GM23338 (cell line): ENCODE measurements at regions not wholly inside any gene's neighbourhood (a gene's known extent, or its start where the extent isn't known, plus 50 kb on each side); places are given as distances from the start of the nearest gene placed in this dataset.

Experiments used
- ATAC-seq: fragments of 200-7000 bp; cut with Tn5 transposase; 3 replicates; pipeline ENCODE4 v1.9.1; 2020
- DNase-seq: peaks from one replicate; pipeline ENCODE4 v3.0.0-alpha.2; 2015; ENCODE audit warnings: low spot score
- H2AFZ ChIP-seq: fragments of 200-600 bp; sonication (generic); 2 replicates; pipeline ENCODE4 v1.8.0; 2016; ENCODE audit warnings: antibody characterized with exemption, mild to moderate bottlenecking, moderate library complexity
- H3F3A ChIP-seq: fragments of 200-600 bp; sonication (generic); replicated peaks from 2 replicates; pipeline ENCODE4 v1.8.0; 2017; ENCODE audit warnings: antibody characterized with exemption, mixed run types, low read depth
- H3K27ac ChIP-seq: fragments of 200-600 bp; sonication (generic); 2 replicates; pipeline ENCODE4 v1.6.1; 2016; ENCODE audit warnings: low read depth
- H3K27me3 ChIP-seq: fragments of 200-600 bp; sonication (generic); 2 replicates; pipeline ENCODE4 v1.8.0; 2016; ENCODE audit warnings: mild to moderate bottlenecking, mixed run types, moderate library complexity; ENCODE audit not compliant: insufficient read depth
- H3K36me3 ChIP-seq: fragments of 200-600 bp; sonication (generic); 2 replicates; pipeline ENCODE4 v1.8.0; 2016; ENCODE audit warnings: mild to moderate bottlenecking; ENCODE audit not compliant: insufficient read depth
- H3K4me1 ChIP-seq: fragments of 200-600 bp; sonication (generic); 2 replicates; pipeline ENCODE4 v1.8.0; 2016; ENCODE audit warnings: mild to moderate bottlenecking, moderate library complexity; ENCODE audit not compliant: insufficient read depth
- H3K4me2 ChIP-seq: fragments of 200-600 bp; sonication (generic); 2 replicates; pipeline ENCODE4 v1.7.1; 2017; ENCODE audit warnings: mixed run types
- H3K4me3 ChIP-seq: fragments of 200-600 bp; sonication (generic); 2 replicates; pipeline ENCODE4 v1.6.1; 2016; ENCODE audit warnings: mixed run types
- H3K79me2 ChIP-seq: fragments of 200-600 bp; sonication (generic); replicated peaks from 2 replicates; pipeline ENCODE4 v1.8.0; 2017; ENCODE audit warnings: mild to moderate bottlenecking; ENCODE audit not compliant: insufficient read depth
- H3K9me2 ChIP-seq: fragments of 200-600 bp; sonication (generic); 2 replicates; pipeline ENCODE4 v1.8.0; 2017; ENCODE audit not compliant: insufficient read depth
- H4K20me1 ChIP-seq: fragments of 200-600 bp; sonication (generic); replicated peaks from 2 replicates; pipeline ENCODE4 v1.8.0; 2017; ENCODE audit warnings: mild to moderate bottlenecking; ENCODE audit not compliant: insufficient read depth
- H3K27ac Mint-ChIP-seq: 2 replicates; pipeline ENCODE4 v1.8.0; 2020; ENCODE audit warnings: inconsistent platforms, mild to moderate bottlenecking, moderate library complexity, mixed read lengths
- H3K27me3 Mint-ChIP-seq: 3 replicates; pipeline ENCODE4 v1.8.0; 2022; ENCODE audit warnings: low read depth, mild to moderate bottlenecking, moderate library complexity, mixed read lengths, inconsistent platforms; ENCODE audit not compliant: insufficient read depth, poor library complexity
- H3K36me3 Mint-ChIP-seq: 3 replicates; pipeline ENCODE4 v1.8.0; 2021; ENCODE audit warnings: low read depth, mild to moderate bottlenecking, inconsistent platforms, moderate library complexity, mixed read lengths
- H3K4me1 Mint-ChIP-seq: 3 replicates; pipeline ENCODE4 v1.8.0; 2020; ENCODE audit warnings: mild to moderate bottlenecking, inconsistent platforms, mixed read lengths
- H3K4me3 Mint-ChIP-seq: 3 replicates; pipeline ENCODE4 v1.8.0; 2021; ENCODE audit warnings: moderate library complexity, mild to moderate bottlenecking, inconsistent platforms, mixed read lengths
- H3K9me3 Mint-ChIP-seq: 3 replicates; pipeline ENCODE4 v1.8.0; 2020; ENCODE audit warnings: moderate library complexity, mild to moderate bottlenecking, inconsistent platforms, mixed read lengths
- CTCF ChIP-seq, 2 experiments: fragments of 200-600 bp in 1 of 2; sonication (generic) in 1 of 2; conservative IDR thresholded peaks; 2 replicates each; pipeline versions ENCODE4 v1.5.1 to v1.6.1; 2016 to 2017; ENCODE audit warnings: antibody characterized with exemption in 2 of 2, low read depth in 2 of 2, mild to moderate bottlenecking in 2 of 2, moderate library complexity in 1 of 2
- EZH2phosphoT487 ChIP-seq: fragments of 200-600 bp; sonication (generic); IDR thresholded peaks from one replicate; pipeline ENCODE4 v1.8.1; 2018; ENCODE audit warnings: antibody characterized with exemption; ENCODE audit not compliant: unreplicated experiment
- JUNB ChIP-seq: IDR thresholded peaks from one replicate; pipeline ENCODE4 v1.6.1; 2016; ENCODE audit warnings: antibody characterized with exemption; ENCODE audit not compliant: unreplicated experiment
- NANOG ChIP-seq: IDR thresholded peaks from 2 replicates; pipeline ENCODE4 v1.6.1; 2016; ENCODE audit warnings: antibody characterized with exemption, borderline replicate concordance
- POLR2AphosphoS5 ChIP-seq: IDR thresholded peaks from 2 replicates; pipeline ENCODE4 v1.6.1; 2016; ENCODE audit warnings: antibody characterized with exemption, low read depth
- ZNF462 ChIP-seq: fragments of 250-450 bp; sonication (Bioruptor Pico); IDR thresholded peaks from 2 replicates; pipeline ENCODE4 v1.5.0; 2020; ENCODE audit warnings: mild to moderate bottlenecking, moderate library complexity

DNA sequence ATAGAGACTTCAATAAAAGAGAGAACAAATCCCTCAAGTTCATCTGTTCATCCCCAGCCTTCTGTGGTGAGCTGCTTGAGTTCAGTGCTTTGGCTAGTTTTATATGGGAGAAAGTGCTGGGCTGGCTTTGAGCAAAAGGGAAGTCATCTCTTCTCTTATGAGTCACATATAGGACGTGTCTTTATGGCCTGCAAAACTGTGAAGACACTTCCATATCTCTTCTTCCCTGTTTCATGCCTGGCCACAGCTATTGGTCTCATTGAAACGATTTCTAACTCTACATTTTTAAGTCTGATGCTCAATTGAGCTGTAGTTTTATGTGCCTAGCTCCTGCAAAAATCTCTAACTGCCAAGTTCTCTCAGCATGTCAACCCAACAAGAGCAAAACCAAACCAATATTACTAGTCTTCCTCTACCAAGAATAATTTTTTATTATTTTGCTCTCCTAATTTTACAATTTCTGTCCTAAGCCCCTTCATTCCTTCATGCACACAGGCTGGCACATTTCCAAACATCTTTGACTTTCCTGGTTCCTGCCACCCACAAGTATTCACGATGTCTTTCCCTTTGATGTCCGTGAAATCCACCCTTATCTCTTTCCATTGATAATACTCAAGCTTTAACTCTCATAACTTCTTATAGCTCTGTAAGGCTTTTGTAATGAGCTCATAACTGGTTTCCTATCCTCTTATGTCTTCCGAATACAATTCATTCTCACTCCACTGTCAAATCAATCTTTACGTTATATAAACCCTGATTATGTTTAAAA, 165.3 kb downstream of the BTC start:
- H3K27me3 ChIP-seq, result no peaks in the 10 kb centered on the region
- H3K4me3 Mint-ChIP-seq, result no peak overlapping the region
- no peak for ATAC-seq

GRCh38 chr4:74630551-74630950, 163.8 kb downstream of the BTC start:
- DNase-seq (no peak), ATAC-seq (no peak)
- Mint-ChIP-seq H3K27ac (no peak overlapping the region), H3K9me3 (no peaks in the 10 kb centered on the region), H3K36me3 (no peaks in the 10 kb centered on the region), H3K27me3 (no peaks in the 10 kb centered on the region), H3K4me3 (no peak overlapping the region), H3K4me1 (peaks cover 2% of the 10 kb centered on the region; the same call in 1 of the 3 replicates)
- Histone ChIP-seq H3K36me3 (no peaks in the 10 kb centered on the region), H3K27ac (no peak overlapping the region), H3K4me3 (no peak overlapping the region), H3K4me1 (no peaks in the 10 kb centered on the region), H3K9me2 (no peaks in the 10 kb centered on the region), H3K27me3 (no peaks in the 10 kb centered on the region), H3K79me2 (no peaks in the 10 kb centered on the region), H3F3A (no peaks in the 10 kb centered on the region), H3K4me2 (no peak overlapping the region), H4K20me1 (no peaks in the 10 kb centered on the region), H2AFZ (no peak overlapping the region)
- no peak for TF ChIP-seq EZH2phosphoT487
- no peak for TF ChIP-seq ZNF462

More for the DNA sequence above, 165.3 kb downstream of the BTC start:
- H2AFZ ChIP-seq, result no peak overlapping the region
- Mint-ChIP-seq H3K4me1 (peaks cover 2% of the 10 kb centered on the region; the same call in 1 of the 3 replicates), H3K27ac (no peak overlapping the region), H3K27me3 (no peaks in the 10 kb centered on the region), H3K9me3 (no peaks in the 10 kb centered on the region), H3K36me3 (no peaks in the 10 kb centered on the region)
- H3K79me2 ChIP-seq, result no peaks in the 10 kb centered on the region
- no peaks in the 10 kb centered on the region for H3K4me1 ChIP-seq
- no peak for DNase-seq
- no peak overlapping the region for H3K27ac ChIP-seq
- no peaks in the 10 kb centered on the region for H3K9me2 ChIP-seq
- no peak overlapping the region for H3K4me2 ChIP-seq
- no peak overlapping the region for H3K4me3 ChIP-seq
- no peaks in the 10 kb centered on the region for H4K20me1 ChIP-seq
- H3K36me3 ChIP-seq, result no peaks in the 10 kb centered on the region
- TF ChIP-seq POLR2AphosphoS5 (no peak), NANOG (no peak), JUNB (no peak), CTCF (conservative IDR thresholded peaks at IDR 0.05; ENCODE audit: low read depth in 2 of 2) (no peak)
- no peaks in the 10 kb centered on the region for H3F3A ChIP-seq
